H4 (cell line): ENCODE measurements at regions not wholly inside any gene's neighbourhood (a gene's known extent, or its start where the extent isn't known, plus 50 kb on each side); places are given as distances from the start of the nearest gene placed in this dataset.
"Not testable (repeated sequence)": the region's sequence is repeated elsewhere in the genome, so short reads cannot be mapped to it uniquely, and the experiment has no call there.

Experiments used
- DNase-seq: peaks from one replicate; pipeline ENCODE4 v3.0.0-alpha.2; 2015; ENCODE audit warnings: low spot score

- no peak for DNase-seq
Observed at GRCh38 chr6:11427091-11427722, 110.3 kb upstream of the TMEM170B start.

DNA sequence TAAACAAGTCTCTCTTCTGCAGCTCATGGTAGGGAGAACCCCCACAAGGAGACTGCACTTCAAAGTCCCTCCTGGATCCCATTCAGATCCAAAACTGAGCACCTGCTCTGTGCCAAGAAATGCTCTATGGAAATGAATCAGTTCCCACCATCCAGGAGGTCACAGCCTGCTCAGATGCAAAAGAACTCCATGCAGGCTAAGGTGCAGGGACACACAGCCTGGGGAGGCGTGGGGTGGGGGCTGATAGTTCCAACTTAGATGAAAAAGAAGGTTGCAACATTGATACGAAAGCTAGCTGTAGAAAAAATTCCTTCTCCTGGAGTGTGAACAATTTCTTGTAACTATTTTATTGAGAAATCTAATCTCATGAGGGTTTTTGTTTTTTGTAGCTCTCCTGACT lies 111.0 kb upstream of the TMEM170B start:
- DNase-seq, result no peak

DNA sequence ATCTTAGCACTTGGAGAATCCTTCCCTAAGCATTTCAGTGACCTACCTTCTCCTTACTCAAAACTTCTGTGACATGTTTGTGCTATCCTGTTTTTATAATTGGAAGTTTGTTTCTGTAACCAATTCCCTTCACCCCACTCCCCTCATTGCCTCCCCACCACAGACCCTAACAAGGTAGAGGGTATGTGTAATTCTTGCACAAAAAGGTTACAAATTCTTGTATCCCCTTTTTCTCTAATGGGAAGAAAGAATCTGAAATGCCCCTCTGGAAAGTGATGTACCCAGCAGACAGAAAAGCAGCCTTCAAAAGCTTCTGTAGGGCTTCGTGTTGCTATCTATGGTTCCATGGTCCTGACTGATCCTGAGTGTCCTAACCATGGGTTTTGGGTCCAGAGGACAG lies 111.7 kb upstream of the TMEM170B start:
- DNase-seq, result no peak

- no peak for DNase-seq
Observed at GRCh38 chr6:11425431-11425871, 112.1 kb upstream of the TMEM170B start.

DNA sequence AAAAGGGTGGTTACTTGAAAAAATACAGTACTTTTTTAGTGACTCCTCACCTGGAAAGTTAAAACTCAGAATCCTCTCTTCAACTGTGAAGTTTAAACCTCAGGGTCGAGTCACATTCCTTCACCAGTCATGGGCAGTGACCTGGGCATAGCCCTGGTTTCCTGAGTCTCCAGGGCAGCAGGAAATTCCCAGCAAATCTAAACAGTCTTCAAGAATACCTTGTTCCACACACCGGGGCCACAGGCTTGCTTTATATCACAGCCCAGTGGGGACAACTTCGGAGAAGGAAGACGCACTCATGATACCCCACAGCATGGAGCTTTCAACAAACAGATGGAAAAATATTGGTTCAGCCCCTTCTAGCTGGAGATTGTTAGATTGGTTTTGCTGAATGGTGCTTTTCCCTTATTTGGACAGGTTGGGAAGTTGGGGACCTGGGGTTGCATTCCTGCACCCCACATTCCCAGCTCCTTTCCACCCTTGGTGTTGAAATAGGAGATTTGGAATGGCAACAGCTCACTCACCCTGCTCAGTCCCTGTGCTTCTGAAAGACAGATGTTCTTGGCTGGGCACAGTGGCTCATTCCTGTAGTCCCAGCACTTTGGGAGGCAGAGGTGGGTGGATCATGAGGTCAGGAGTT lies 113.0 kb upstream of the TMEM170B start:
- DNase-seq, result no peak

DNA sequence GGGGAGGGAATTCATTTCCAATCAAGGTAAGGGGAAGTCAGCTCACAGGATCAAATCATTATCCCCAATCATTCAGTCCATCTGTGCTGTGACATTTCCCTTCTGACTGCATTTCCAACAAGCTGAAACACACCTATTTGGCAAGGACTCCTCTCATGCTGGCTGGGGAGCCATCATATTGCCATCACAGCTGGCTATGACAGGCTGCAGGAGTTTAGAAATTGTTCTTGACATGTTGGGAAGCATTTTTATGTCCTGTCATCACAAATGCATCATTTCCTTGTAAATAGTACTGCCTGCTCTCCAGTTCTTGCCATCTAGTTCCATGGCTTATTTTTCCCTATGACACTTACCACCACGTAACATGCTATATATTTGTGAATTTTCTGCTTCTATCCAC lies 113.9 kb upstream of the TMEM170B start:
- DNase-seq, result no peak

DNA sequence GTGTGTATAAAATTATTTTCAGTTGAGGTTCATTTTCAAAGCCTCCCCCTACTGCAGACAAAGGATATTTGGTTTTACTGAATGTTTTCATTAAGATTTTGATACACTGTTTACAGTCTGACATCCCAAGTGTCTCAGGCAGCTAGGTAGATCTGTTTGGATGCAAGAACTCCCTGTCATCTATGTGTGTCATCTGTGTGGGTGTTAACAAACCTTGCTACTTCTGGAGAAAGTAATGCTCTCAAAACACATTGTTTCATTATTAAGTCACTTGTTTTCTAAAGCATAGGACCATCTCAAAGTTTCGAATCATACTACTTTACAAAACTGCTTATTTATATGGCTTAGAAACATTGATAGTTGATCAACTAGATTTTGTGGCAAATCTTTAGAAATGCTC lies 114.5 kb upstream of the TMEM170B start:
- DNase-seq, result no peak

DNA sequence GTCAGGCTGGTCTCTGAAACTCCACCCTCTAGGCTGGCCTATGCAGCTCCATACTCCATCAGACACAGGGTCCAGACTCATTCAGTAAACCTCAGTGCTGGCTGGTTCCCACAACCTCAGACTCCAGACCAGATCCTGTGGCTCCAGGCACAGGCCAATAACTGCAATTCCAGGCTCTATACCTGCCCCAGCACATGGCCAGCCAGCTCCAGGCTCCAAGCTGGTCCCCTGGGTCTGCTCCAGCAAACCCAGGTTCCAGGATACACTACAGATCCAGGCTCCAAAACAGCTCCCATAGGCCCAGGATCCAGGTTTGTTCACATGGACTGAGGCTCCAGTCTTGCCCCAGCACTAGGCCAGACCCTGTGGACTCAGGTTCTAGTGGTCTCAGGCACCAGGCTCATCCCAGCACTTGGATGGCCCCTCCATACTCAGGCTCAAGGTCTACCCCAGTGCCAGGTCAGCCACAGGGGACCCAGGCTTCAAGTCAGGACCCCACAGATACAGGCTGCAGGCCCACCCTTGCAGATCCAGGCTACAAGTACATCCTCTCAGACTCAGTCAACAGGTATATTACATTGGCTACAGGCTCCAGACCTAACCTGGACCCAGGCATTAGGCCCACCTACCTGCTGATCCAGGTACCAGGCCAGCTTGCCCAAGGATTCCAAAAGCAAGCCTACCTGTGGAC lies 117.6 kb upstream of the TMEM170B start:
- no peak for DNase-seq

DNA sequence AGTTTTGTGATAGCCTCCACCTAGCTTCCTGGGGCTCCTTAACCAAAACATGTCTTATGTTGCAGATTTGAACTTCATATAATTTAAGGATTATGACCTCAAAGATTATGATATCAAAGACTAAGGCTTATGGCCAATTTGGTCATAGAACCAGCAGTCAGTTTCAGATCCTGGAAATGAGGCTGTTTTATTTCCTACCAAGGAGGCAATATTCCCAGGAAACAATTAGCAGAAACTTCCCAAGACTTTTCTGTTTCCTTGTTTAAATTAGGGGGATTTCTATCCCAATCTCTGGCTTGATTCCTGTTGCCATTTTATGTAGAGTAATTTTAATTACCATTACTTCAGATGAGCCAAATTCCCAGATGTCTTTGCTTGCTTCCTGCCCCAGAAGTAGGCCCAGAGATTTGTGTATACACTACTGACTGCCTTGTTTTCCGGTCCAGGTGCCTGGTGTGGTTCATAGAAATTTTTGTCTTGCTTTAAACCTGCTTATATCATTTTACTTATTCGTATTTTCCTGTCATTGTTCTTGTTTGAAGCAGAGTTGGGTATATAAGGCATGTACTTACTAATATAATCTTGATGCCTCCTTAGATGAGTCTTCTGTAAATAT lies 119.2 kb upstream of the TMEM170B start:
- DNase-seq, result no peak

- no peak for DNase-seq
Observed at GRCh38 chr6:11416936-11417576, 120.5 kb upstream of the TMEM170B start.

- DNase-seq, result not testable (repeated sequence)
Observed at GRCh38 chr6:11416099-11416935, 121.2 kb upstream of the TMEM170B start.

- DNase-seq, result no peak
Observed at GRCh38 chr6:11415557-11415956, 122.0 kb upstream of the TMEM170B start.

- DNase-seq, result peak; percentile 85
Observed at GRCh38 chr6:11414176-11414963, 123.2 kb upstream of the TMEM170B start.

GRCh38 chr6:11413728-11414127 lies 123.8 kb upstream of the TMEM170B start:
- no peak for DNase-seq

GRCh38 chr6:11413117-11413687 lies 124.3 kb upstream of the TMEM170B start:
- DNase-seq, result no peak

DNA sequence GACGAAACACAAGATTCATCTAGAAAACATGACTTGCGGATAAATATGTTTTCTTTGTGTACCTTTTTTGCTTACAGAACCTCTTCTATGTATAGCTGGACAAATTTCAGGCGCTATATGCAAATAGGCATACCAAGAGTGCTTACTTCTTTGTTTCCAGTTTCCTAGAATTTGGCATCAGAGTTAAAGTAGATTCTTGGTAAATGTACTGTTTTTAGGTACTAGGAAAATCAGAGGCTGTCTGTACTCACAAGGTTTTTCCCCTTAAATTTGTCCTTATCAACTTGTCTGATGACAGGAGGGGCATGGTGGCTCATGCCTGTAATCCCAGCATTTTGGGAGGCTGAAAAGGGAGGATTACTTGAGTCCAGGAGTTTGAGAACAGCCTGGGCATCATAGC lies 124.9 kb upstream of the TMEM170B start:
- DNase-seq, result no peak

DNA sequence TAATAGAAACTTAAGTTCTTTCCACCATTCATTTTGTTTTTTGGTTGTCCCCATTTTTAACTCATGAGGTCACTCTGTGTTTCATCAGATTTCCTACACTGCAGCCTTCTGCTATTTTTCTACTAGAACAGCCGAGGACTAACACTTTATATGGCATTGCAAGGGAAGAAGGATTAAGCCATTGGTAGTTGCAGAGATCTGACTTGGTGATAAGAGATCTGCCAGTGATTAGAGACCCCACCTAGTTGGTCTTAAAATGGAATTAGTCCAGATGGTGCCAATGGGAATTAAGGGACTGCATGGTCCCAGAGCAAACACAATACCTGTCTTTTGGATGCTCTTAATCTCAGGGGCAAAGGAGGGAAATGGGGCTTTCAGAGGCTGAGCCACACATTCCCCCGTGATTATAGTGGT lies 125.5 kb upstream of the TMEM170B start:
- no peak for DNase-seq

DNA sequence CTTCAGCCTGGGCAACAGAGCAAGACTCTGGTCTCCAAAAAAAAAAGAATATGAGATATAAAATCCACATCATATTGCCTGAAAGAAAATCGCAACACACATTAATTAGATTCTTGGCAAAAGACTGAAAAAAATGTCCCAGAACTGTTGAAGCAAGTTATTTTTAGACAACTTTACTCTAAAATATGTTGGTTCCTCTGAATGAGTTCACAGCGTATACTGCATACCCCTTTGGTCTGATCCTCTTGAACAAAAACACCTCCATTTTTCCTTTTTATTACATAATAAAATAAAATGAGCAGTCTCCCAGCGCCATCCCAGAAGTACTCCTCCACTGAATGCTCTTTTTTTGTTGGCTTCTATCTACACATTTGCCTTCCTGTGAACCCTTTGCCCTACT lies 126.0 kb upstream of the TMEM170B start:
- DNase-seq, result no peak

DNA sequence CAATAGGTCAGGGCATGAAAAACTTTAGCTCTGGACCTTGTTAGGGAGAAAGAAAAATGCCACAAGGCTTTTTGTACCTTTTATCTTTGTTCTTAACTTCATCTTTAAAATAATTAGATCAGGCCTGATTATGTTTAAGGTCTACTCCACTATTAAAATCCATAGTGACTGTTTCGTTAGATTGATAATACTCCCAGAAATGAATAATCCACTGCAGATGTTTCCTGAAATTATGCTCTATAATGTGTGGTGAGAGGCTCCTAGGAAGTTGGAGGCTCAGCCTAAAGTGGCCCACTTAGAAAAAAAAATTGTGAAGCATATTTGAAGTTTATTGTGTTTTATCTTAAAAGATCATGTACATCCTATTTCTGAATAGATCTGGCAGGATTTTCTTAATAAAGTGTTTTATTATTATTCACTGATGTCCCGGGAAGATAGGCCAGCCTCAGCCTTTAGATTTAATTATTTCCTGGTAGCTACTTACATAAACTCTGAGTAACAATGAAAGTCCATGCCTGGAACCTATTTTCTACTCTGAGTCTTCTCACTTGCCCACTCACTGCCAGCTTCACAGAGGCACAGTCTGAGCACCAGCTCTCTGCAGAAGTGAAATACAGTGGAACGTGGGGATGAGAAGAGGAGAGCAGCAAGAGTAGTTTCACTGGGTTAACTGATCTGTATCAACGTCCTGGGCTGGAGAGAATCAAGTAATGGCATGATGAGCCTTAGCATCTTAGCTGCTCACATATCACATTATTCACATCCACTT lies 126.8 kb upstream of the TMEM170B start:
- DNase-seq, result no peak
